ENCODE measurements at regions not wholly inside any gene's neighbourhood (a gene's known extent, or its start where the extent isn't known, plus 50 kb on each side); places are given as distances from the start of the nearest gene placed in this dataset.

GRCh38 chr2:167626961-167627360 lies 620.4 kb downstream of the STK39 start:
- no peak for TF ChIP-seq CTCF (conservative IDR thresholded peaks at IDR 0.05)
- Mint-ChIP-seq H3K4me1 (ENCODE audit: unreplicated experiment) (no peaks in the 10 kb centered on the region), H3K9me3 (peaks cover under 1% of the 10 kb centered on the region), H3K27me3 (no peaks in the 10 kb centered on the region), H3K36me3 (no peaks in the 10 kb centered on the region), H3K4me3 (no peak overlapping the region), H3K27ac (no peak overlapping the region)
- DNase-seq (ENCODE audit: extremely low spot score, unreplicated experiment): no peak

- Mint-ChIP-seq H3K4me1 (ENCODE audit: unreplicated experiment) (no peaks in the 10 kb centered on the region), H3K27me3 (no peaks in the 10 kb centered on the region), H3K9me3 (peaks cover 4% of the 10 kb centered on the region), H3K36me3 (no peaks in the 10 kb centered on the region), H3K4me3 (no peak overlapping the region), H3K27ac (no peak overlapping the region)
- DNase-seq (ENCODE audit: extremely low spot score, unreplicated experiment): no peak
- no peak for TF ChIP-seq CTCF (conservative IDR thresholded peaks at IDR 0.05)
Measured at GRCh38 chr2:167626301-167626700, 621.1 kb downstream of the STK39 start.

- Mint-ChIP-seq H3K4me1 (ENCODE audit: unreplicated experiment) (no peaks in the 10 kb centered on the region), H3K27ac (no peak overlapping the region), H3K9me3 (peaks cover 4% of the 10 kb centered on the region), H3K27me3 (no peaks in the 10 kb centered on the region), H3K4me3 (no peak overlapping the region), H3K36me3 (no peaks in the 10 kb centered on the region)
- no peak for DNase-seq (ENCODE audit: extremely low spot score, unreplicated experiment)
- no peak for TF ChIP-seq CTCF (conservative IDR thresholded peaks at IDR 0.05)
Measured at GRCh38 chr2:167616997-167617396, 630.4 kb downstream of the STK39 start.

GRCh38 chr2:167613471-167613870 lies 633.9 kb downstream of the STK39 start:
- Mint-ChIP-seq H3K9me3 (no peaks in the 10 kb centered on the region), H3K36me3 (no peaks in the 10 kb centered on the region)

GRCh38 chr2:167608487-167608886 lies 638.9 kb downstream of the STK39 start:
- H3K36me3 Mint-ChIP-seq: no peaks in the 10 kb centered on the region
- H3K4me1 Mint-ChIP-seq (ENCODE audit: unreplicated experiment): no peaks in the 10 kb centered on the region
- H3K27me3 Mint-ChIP-seq: no peaks in the 10 kb centered on the region
- H3K4me3 Mint-ChIP-seq: no peak overlapping the region
- no peak overlapping the region for H3K27ac Mint-ChIP-seq
- no peaks in the 10 kb centered on the region for H3K9me3 Mint-ChIP-seq
- DNase-seq (ENCODE audit: extremely low spot score, unreplicated experiment): no peak
- TF ChIP-seq CTCF (conservative IDR thresholded peaks at IDR 0.05): no peak

More at GRCh38 chr2:167613471-167613870, 633.9 kb downstream of the STK39 start:
- TF ChIP-seq CTCF (conservative IDR thresholded peaks at IDR 0.05): no peak
- Mint-ChIP-seq H3K27me3 (no peaks in the 10 kb centered on the region), H3K4me1 (ENCODE audit: unreplicated experiment) (no peaks in the 10 kb centered on the region), H3K27ac (no peak overlapping the region), H3K4me3 (no peak overlapping the region)
- DNase-seq (ENCODE audit: extremely low spot score, unreplicated experiment): no peak

- no peak overlapping the region for H3K4me3 Mint-ChIP-seq
- no peaks in the 10 kb centered on the region for H3K9me3 Mint-ChIP-seq
- TF ChIP-seq CTCF (conservative IDR thresholded peaks at IDR 0.05): no peak
- no peaks in the 10 kb centered on the region for H3K36me3 Mint-ChIP-seq
- H3K27me3 Mint-ChIP-seq: no peaks in the 10 kb centered on the region
- DNase-seq (ENCODE audit: extremely low spot score, unreplicated experiment): no peak
- H3K27ac Mint-ChIP-seq: no peak overlapping the region
- H3K4me1 Mint-ChIP-seq (ENCODE audit: unreplicated experiment): no peaks in the 10 kb centered on the region
Measured at GRCh38 chr2:167607731-167608130, 639.7 kb downstream of the STK39 start.
